Upper lobe of right lung (tissue), 1 donor: ENCODE measurements at regions not wholly inside any gene's neighbourhood (a gene's known extent, or its start where the extent isn't known, plus 50 kb on each side); places are given as distances from the start of the nearest gene placed in this dataset.

Experiments
- ATAC-seq: fragments of 200-7000 bp; cut with Tn5 transposase; one replicate; pipeline ENCODE4 v1.9.1; 2020; ENCODE audit warnings: mild to moderate bottlenecking, moderate library complexity
- DNase-seq: peaks from one replicate; pipeline ENCODE4 v3.0.0-alpha.2; 2020
- H3K27ac ChIP-seq: fragments of 200-600 bp; one replicate; pipeline ENCODE4 v1.8.0; 2022
- H3K27me3 ChIP-seq: fragments of 200-600 bp; one replicate; pipeline ENCODE4 v1.8.0; 2022; ENCODE audit warnings: mild to moderate bottlenecking
- H3K36me3 ChIP-seq: fragments of 200-600 bp; one replicate; pipeline ENCODE4 v1.8.0; 2022
- H3K4me1 ChIP-seq: fragments of 200-600 bp; one replicate; pipeline ENCODE4 v1.8.0; 2022
- H3K4me3 ChIP-seq: fragments of 200-600 bp; one replicate; pipeline ENCODE4 v1.8.0; 2022; ENCODE audit warnings: mild to moderate bottlenecking
- H3K9me3 ChIP-seq: fragments of 200-600 bp; one replicate; pipeline ENCODE4 v1.8.0; 2022
- intact Hi-C: fragments of 100-400 bp; cut with DNase I; formaldehyde crosslinking; loops from one replicate; pipeline ENCODE4 v1.11.0; 2022
- TF ChIP-seq, protein P1 (sequence below): fragments of 200-600 bp; IDR thresholded peaks from one replicate; pipeline ENCODE4 v1.8.0; 2022; ENCODE audit warnings: antibody characterized with exemption
- donor health status: DM: no; HTN: yes; CAD: no; lungs with severe emphysema.

DNA sequence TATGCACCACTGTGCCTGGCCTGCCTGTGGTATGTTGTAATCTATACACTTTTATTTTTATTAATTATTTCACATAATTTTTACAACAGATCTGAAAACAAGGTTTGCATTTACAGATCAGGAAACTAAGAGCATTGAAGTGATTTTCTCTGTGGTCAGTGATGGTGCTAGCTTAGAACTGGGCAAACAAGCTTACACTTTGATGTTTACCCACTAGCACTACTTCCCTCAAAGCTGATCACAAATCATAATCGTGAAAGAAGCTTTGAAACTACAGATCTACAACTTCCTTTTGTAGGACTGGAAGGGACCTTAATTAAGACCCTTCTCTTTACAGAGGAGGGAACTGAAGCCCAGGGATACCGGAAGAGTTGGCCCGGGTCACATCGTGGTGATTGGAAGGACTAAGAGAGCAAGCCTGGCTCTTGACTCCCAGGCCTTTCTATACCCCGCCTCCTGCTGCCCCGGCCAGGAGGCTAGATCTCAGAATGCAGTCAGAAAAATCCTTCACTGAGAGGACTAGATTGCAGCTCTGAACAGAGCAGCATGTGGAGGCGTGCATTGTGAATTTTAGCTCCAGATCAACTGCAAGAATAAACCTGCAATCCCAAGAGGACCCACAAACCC lies 93.7 kb upstream of the ZNF827 start:
- Histone ChIP-seq H3K36me3 (no peaks in the 10 kb centered on the region), H3K4me1 (no peaks in the 10 kb centered on the region), H3K9me3 (no peaks in the 10 kb centered on the region), H3K4me3 (no peak overlapping the region), H3K27me3 (no peaks in the 10 kb centered on the region), H3K27ac (no peak overlapping the region)
- intact Hi-C loops = no loop called here
- ATAC-seq (peak; percentile 51), DNase-seq (no peak)
- TF ChIP-seq, protein P1, sequence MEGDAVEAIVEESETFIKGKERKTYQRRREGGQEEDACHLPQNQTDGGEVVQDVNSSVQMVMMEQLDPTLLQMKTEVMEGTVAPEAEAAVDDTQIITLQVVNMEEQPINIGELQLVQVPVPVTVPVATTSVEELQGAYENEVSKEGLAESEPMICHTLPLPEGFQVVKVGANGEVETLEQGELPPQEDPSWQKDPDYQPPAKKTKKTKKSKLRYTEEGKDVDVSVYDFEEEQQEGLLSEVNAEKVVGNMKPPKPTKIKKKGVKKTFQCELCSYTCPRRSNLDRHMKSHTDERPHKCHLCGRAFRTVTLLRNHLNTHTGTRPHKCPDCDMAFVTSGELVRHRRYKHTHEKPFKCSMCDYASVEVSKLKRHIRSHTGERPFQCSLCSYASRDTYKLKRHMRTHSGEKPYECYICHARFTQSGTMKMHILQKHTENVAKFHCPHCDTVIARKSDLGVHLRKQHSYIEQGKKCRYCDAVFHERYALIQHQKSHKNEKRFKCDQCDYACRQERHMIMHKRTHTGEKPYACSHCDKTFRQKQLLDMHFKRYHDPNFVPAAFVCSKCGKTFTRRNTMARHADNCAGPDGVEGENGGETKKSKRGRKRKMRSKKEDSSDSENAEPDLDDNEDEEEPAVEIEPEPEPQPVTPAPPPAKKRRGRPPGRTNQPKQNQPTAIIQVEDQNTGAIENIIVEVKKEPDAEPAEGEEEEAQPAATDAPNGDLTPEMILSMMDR = no peak

DNA sequence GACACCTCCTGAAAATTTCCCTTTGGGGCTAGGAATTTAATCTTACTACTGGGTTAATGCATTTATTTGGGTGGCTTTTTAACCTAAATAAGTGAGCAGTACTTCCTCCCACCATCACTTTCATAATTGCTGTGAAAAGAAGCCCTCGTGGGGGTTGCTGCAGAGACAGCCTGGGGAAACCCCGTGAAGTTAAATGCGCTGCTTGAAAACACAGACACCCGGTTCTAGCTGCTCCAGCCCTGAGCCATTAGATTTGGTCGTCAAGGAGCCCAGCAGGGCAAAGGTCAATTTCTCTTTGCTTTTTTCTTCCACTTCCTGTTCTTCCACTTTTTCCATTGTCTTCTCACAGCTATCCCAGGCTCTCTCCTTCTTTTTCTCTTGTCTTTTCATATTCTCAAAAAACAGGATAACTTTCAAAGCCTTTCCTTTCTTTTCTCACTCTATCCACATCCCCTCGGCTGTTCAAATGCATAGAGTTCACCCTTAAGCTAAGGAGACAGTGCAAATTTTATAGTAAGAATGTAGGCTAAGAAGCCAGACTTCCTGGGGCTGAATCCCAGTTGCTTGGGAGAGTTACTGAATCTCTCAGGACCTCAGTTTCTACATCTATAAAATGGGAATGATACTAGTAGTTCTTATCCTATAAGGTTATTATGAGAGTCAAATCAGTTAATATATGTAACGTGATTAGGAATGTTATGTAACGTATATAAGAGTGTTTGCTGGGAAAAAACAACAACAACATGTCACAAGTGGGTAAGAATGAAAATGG lies 91.5 kb upstream of the ZNF827 start:
- no peaks in the 10 kb centered on the region for H3K36me3 ChIP-seq
- intact Hi-C loops = no loop called here

DNA sequence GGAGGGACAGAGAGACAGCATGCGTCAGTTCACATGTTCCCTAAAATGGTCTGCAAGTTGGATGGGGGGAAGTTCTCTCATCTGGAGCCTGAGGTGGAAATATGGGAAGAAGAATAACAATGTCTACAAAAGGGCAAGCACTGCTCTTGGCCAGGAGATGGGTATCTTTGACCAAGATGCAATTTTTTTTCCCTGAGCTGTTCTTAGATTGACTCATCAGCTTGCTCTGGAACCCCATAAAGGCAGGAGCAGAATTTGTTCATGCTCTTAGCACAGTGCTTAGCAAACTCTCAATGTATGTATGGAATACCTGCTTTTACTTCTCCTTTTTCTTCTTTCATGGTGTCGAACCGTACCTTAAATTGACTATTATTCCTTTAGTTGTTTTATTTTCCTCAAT lies 90.5 kb upstream of the ZNF827 start:
- no peaks in the 10 kb centered on the region for H3K9me3 ChIP-seq
- H3K36me3 ChIP-seq = no peaks in the 10 kb centered on the region
- intact Hi-C loops = no loop called here
- H3K4me1 ChIP-seq = no peaks in the 10 kb centered on the region
- ATAC-seq (no peak), DNase-seq (no peak)
- H3K4me3 ChIP-seq = no peak overlapping the region
- no peaks in the 10 kb centered on the region for H3K27me3 ChIP-seq
- TF ChIP-seq, protein P1 = no peak
- no peak overlapping the region for H3K27ac ChIP-seq

More for the DNA sequence above, 91.5 kb upstream of the ZNF827 start:
- Histone ChIP-seq H3K4me1 (no peaks in the 10 kb centered on the region), H3K9me3 (no peaks in the 10 kb centered on the region), H3K27ac (no peak overlapping the region), H3K4me3 (no peak overlapping the region), H3K27me3 (no peaks in the 10 kb centered on the region)
- TF ChIP-seq, protein P1 = no peak
- DNase-seq = no peak
- no peak for ATAC-seq

DNA sequence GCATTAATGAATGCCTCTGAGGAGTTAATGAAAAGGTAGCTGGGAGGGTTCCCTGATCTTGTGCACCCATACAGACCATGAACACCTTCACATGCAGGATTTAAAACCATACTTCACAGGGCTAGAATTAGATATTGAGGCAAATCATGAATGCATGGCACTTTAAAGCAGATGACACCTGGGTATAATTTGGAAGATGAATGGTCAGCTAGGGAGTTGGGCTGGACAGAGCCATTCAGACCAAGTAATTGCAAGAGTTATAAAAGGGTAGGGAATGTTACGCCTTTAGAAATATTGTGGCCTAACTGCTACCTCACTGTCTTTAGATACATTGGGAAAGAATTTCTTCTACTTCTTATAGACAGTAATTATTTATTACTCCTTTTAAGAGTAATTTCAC lies 89.1 kb upstream of the ZNF827 start:
- TF ChIP-seq, protein P1 = no peak
- DNase-seq (no peak), ATAC-seq (no peak)
- no peaks in the 10 kb centered on the region for H3K4me1 ChIP-seq
- H3K9me3 ChIP-seq = no peaks in the 10 kb centered on the region
- H3K4me3 ChIP-seq = no peak overlapping the region
- no peaks in the 10 kb centered on the region for H3K27me3 ChIP-seq
- intact Hi-C loops = no loop called here
- no peaks in the 10 kb centered on the region for H3K36me3 ChIP-seq
- H3K27ac ChIP-seq = no peak overlapping the region

DNA sequence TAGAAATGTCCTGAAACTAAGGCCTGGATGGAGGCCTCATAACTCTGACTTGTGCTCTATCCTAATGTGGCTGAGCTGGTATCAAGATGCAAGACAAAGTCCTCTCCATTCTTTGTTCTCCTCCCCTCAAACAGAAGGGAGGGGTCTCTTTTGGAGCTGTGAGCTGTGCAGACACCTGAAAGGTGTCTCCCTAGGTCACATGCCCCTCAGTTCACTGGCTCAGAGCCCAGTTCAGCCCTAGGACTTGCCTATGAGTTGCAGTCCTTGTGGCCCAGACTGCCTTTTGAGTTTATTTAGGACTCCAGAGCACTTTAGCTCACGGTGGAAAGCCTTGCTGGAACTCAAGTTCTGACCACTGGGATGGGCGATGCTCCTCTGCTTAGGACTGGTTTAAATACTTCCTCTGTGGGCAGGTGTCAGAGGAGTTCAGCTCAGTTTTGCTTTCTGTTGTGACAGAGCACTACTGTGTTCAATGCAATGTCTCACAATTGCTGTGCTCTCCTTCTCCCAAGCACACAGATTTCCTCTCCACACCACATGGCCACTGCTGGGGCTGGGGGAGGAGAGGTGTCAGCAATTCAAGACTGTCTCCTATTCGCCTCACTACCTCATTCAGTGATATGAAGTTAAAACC lies 84.8 kb upstream of the ZNF827 start:
- no peak for ATAC-seq

More for the DNA sequence above, 84.8 kb upstream of the ZNF827 start:
- intact Hi-C loops = no loop called here
- TF ChIP-seq, protein P1 = no peak
- no peaks in the 10 kb centered on the region for H3K9me3 ChIP-seq
- H3K4me1 ChIP-seq = no peaks in the 10 kb centered on the region
- no peak overlapping the region for H3K4me3 ChIP-seq
- no peaks in the 10 kb centered on the region for H3K27me3 ChIP-seq
- H3K36me3 ChIP-seq = no peaks in the 10 kb centered on the region
- no peak overlapping the region for H3K27ac ChIP-seq
- DNase-seq = no peak
